AG09319 (cell line): ENCODE measurements at regions not wholly inside any gene's neighbourhood (a gene's known extent, or its start where the extent isn't known, plus 50 kb on each side); places are given as distances from the start of the nearest gene placed in this dataset.
"Not testable (repeated sequence)": the region's sequence is repeated elsewhere in the genome, so short reads cannot be mapped to it uniquely, and the experiment has no call there.

Source experiments
- DNase-seq: peaks from one replicate; pipeline ENCODE4 v3.0.0-alpha.2; 2010; ENCODE audit warnings: low read depth; ENCODE audit errors: extremely low read depth
- TF ChIP-seq, protein P1 (sequence below): IDR thresholded peaks from 2 replicates; pipeline ENCODE4 v1.5.1; 2011; ENCODE audit warnings: low read depth, mild to moderate bottlenecking, inconsistent platforms, low read length, moderate library complexity

DNA sequence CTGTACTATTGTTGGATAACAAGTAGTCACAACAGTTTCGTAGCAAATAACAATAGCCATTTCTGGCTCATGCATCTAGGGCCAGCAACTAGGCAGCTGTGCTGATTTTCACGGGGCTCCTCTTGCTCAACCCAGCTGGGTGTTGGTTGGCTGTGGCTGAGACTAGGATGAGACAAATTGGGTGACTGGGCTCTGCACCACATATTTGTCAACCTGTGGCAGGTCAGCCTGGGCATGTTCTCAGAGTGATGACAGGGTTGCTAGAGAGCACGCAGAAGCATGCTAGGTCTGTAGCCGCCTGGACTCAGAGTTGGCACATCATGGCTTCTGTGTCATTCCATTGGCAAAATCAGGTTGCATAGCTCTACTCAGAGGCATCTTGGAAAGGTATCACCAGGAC, 175.9 kb downstream of the OTOL1 start:
- DNase-seq, result no peak
- TF ChIP-seq, protein P1, sequence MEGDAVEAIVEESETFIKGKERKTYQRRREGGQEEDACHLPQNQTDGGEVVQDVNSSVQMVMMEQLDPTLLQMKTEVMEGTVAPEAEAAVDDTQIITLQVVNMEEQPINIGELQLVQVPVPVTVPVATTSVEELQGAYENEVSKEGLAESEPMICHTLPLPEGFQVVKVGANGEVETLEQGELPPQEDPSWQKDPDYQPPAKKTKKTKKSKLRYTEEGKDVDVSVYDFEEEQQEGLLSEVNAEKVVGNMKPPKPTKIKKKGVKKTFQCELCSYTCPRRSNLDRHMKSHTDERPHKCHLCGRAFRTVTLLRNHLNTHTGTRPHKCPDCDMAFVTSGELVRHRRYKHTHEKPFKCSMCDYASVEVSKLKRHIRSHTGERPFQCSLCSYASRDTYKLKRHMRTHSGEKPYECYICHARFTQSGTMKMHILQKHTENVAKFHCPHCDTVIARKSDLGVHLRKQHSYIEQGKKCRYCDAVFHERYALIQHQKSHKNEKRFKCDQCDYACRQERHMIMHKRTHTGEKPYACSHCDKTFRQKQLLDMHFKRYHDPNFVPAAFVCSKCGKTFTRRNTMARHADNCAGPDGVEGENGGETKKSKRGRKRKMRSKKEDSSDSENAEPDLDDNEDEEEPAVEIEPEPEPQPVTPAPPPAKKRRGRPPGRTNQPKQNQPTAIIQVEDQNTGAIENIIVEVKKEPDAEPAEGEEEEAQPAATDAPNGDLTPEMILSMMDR, result no peak

- DNase-seq, result no peak
- TF ChIP-seq, protein P1, result no peak
Measured at GRCh38 chr3:161673866-161674265, 177.3 kb downstream of the OTOL1 start.

GRCh38 chr3:161674402-161674801, 177.8 kb downstream of the OTOL1 start:
- TF ChIP-seq, protein P1, result no peak
- DNase-seq, result no peak

GRCh38 chr3:161681831-161682230, 185.2 kb downstream of the OTOL1 start:
- DNase-seq, result not testable (repeated sequence)

- DNase-seq, result no peak
- TF ChIP-seq, protein P1, result no peak
Measured at GRCh38 chr3:161682715-161683114, 186.1 kb downstream of the OTOL1 start.

GRCh38 chr3:161689584-161690298, 193.1 kb downstream of the OTOL1 start:
- TF ChIP-seq, protein P1, result no peak
- DNase-seq, result no peak

- TF ChIP-seq, protein P1, result no peak
- no peak for DNase-seq
Measured at GRCh38 chr3:161690299-161690620, 193.7 kb downstream of the OTOL1 start.

DNA sequence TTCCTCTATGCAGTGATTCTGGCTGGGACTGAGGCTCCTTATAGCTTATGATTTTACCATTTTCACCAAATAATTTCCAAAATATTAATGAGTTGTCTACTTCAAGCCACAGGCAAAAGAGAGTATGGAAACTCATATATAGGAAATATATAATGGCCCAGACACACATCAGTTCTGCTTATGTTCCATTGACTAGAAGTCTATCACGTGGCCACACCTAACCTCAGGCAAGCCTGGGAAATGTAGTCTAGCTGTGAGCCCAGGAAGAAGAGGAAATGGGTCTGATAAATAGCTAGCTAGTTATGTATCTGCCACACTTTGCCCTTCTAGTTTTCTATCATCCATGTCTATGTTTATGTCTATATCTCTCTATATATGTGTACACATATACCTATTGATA, 195.1 kb downstream of the OTOL1 start:
- no peak for DNase-seq
- TF ChIP-seq, protein P1, result no peak
